ENCODE measurements at regions not wholly inside any gene's neighbourhood (a gene's known extent, or its start where the extent isn't known, plus 50 kb on each side); places are given as distances from the start of the nearest gene placed in this dataset.

DNA sequence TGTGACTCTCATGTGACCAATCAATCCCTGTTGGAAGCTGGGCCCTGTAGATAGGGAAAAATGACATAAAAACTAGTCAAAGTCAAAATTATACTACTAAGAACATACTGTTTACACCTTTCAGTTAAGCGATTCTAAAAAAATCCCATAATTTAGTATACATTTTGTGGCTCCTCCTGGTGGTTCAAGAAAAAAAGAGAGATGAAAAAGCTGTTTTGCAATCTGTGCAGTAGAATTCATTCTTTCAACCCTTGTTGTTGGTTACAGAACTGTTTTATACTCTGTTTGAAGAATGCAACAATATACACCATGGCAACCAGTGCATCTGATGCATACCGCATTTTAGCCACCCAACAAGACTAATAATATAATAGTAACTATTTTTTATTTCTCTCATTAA is 66.8 kb upstream of the ANK2 start:
- intact Hi-C loops (cut with DNase I) = no loop called here
- Histone ChIP-seq H3K4me3 (ENCODE audit: low read length in 2 of 2) (no peak overlapping the region), H3K9me3 (ENCODE audit: control insufficient read depth, low read length) (no peaks in the 10 kb centered on the region), H3K36me3 (ENCODE audit: control insufficient read depth in 1 of 2, insufficient read depth in 2 of 2, low read length in 1 of 2) (no peaks in the 10 kb centered on the region), H3K4me1 (ENCODE audit: control insufficient read depth in 1 of 2, insufficient read depth in 2 of 2, low read length in 2 of 2) (no peaks in the 10 kb centered on the region), H3K27me3 (ENCODE audit: control insufficient read depth in 1 of 2, insufficient read depth in 2 of 2, low read length in 1 of 2) (no peaks in the 10 kb centered on the region), H3K27ac (ENCODE audit: low read depth in 1 of 2, low read length in 2 of 2) (no peak overlapping the region)
- ATAC-seq (ENCODE audit: low FRiP score) (no peak), DNase-seq (no peak)
- 84% methylated on average over 2 of the region's 2 CpGs for WGBS, 2 donors

DNA sequence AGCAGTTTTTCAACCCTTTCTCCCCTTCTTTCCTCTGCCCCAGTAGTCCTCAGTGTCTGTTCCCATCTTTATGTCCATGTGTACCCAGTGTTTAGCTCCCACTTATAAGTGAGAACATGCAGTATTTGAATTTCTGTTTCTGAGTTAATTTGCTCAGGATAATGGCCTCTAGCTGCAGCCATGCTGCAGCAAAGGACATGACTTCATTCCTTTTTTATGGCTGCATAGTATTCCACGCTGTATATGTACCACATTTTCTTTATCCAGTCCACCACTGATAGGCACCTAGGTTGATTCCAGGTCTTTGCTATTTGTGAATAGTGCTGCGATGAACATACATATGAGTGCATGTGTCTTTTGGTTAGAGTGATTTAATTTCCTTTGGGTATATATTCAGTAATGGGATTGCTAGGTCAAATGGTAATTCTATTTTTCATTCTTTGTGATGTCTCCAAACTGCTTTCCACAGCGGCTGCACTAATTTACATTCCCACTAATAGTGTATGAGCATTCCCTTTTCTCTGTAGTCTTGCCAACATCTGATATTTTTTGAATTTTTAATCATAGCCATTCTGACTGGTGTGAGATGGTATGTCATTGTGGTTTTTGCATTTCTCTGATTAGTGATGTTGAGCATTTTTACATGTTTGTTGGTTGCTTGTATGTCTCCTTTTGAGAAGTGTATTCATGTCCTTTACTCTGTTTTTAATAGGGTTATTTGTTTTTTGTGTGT is 54.6 kb upstream of the ANK2 start:
- no peaks in the 10 kb centered on the region for H3K36me3 ChIP-seq (ENCODE audit: control insufficient read depth in 1 of 2, insufficient read depth in 2 of 2, low read length in 1 of 2)
- H3K4me3 ChIP-seq (ENCODE audit: low read length in 2 of 2) = no peak overlapping the region
- DNase-seq (no peak), ATAC-seq (ENCODE audit: low FRiP score) (no peak)
- intact Hi-C loops (cut with DNase I) = no loop called here
- 93 to 97% methylated on average over 3 of the region's 3 CpGs for WGBS, 2 donors
- H3K9me3 ChIP-seq (ENCODE audit: control insufficient read depth, low read length) = no peaks in the 10 kb centered on the region
- no peak overlapping the region for H3K27ac ChIP-seq (ENCODE audit: low read depth in 1 of 2, low read length in 2 of 2)
- H3K4me1 ChIP-seq (ENCODE audit: control insufficient read depth in 1 of 2, insufficient read depth in 2 of 2, low read length in 2 of 2) = no peaks in the 10 kb centered on the region
- no peaks in the 10 kb centered on the region for H3K27me3 ChIP-seq (ENCODE audit: control insufficient read depth in 1 of 2, insufficient read depth in 2 of 2, low read length in 1 of 2)

Data from aorta (tissue), 5 donors.